HepG2 (cell line): ENCODE measurements at regions not wholly inside any gene's neighbourhood (a gene's known extent, or its start where the extent isn't known, plus 50 kb on each side); places are given as distances from the start of the nearest gene placed in this dataset.

Experiments used
- ATAC-seq: fragments of 200-7000 bp; cut with Tn5 transposase; 3 replicates; pipeline ENCODE4 v1.9.1; 2020; ENCODE audit warnings: mild to moderate bottlenecking, moderate library complexity
- BruUV-seq: library from RNA; stranded (reverse); fragments of 400-500 nt; replicated peaks from 2 replicates; lab custom pipeline; 2021; lab: Mats Ljungman, UMichigan
- CTCF ChIA-PET: fragments of 300-600 bp; formaldehyde crosslinking; extraction: SDS; loops from one replicate; lab custom pipeline; 2021; ENCODE audit warnings: low total read pairs, inconsistent platforms, low intra/inter-chr PET ratio; lab: Yijun Ruan, JAX
- POLR2A ChIA-PET: fragments of 350-600 bp; sonication (Branson Sonifier 250); formaldehyde crosslinking; loops from one replicate; lab custom pipeline; 2020; ENCODE audit warnings: antibody characterized with exemption, inconsistent platforms; lab: Yijun Ruan, JAX
- DNase-seq: peaks from one replicate; pipeline ENCODE4 v3.0.0-alpha.2; 2015; ENCODE audit warnings: low spot score
- FAIRE-seq: peaks from 3 replicates; lab custom pipeline; 2011; peaks lifted over from hg19 to GRCh38; lab: Jason Lieb, UNC
- H2AFZ ChIP-seq: one replicate; pipeline ENCODE4 v1.6.1; 2011; ENCODE audit warnings: low read length, inconsistent platforms
- H3K27ac ChIP-seq: fragments of 300-600 bp; 3 replicates; pipeline ENCODE4 v1.8.0; 2011; ENCODE audit warnings: mixed run types, mild to moderate bottlenecking, mixed read lengths, low read length, inconsistent platforms; ENCODE audit not compliant: insufficient read depth; ENCODE audit errors: extremely low read length
- H3K27me3 ChIP-seq, 2 experiments: fragments of 200-600 bp in 1 of 2; 2 replicates in 1 of 2; 3 replicates in 1 of 2; pipeline versions ENCODE4 v1.6.0 to v1.8.0; 2011; ENCODE audit warnings: low read length in 2 of 2, mild to moderate bottlenecking in 2 of 2, moderate library complexity in 2 of 2, inconsistent platforms in 1 of 2; ENCODE audit not compliant: insufficient read depth in 2 of 2, control insufficient read depth in 1 of 2
- H3K36me3 ChIP-seq, 2 experiments: fragments of 200-600 bp in 1 of 2; replicated peaks in 1 of 2; 2 replicates in 1 of 2; 3 replicates in 1 of 2; pipeline versions ENCODE4 v1.5.1 to v1.8.0; 2011; ENCODE audit warnings: low read length in 2 of 2, inconsistent platforms in 1 of 2; ENCODE audit not compliant: insufficient read depth in 2 of 2, control insufficient read depth in 1 of 2
- H3K4me1 ChIP-seq: 2 replicates; pipeline ENCODE4 v1.5.1; 2012; ENCODE audit warnings: low read length, inconsistent platforms; ENCODE audit not compliant: insufficient read depth
- H3K4me2 ChIP-seq: 2 replicates; pipeline ENCODE4 v1.6.0; 2011; ENCODE audit warnings: low read depth, low read length, inconsistent platforms
- H3K4me3 ChIP-seq, 3 experiments: fragments of 200-600 bp in 1 of 3; sonication (generic), shearing (Covaris generic) in 1 of 3; replicated peaks in 1 of 3; 2 replicates each; pipeline ENCODE4 v1.5.1; 2011 to 2016; ENCODE audit warnings: low read length in 3 of 3, inconsistent platforms in 2 of 3, low read depth in 2 of 3, mild to moderate bottlenecking in 2 of 3, control low read depth in 1 of 3, mixed read lengths in 1 of 3; ENCODE audit not compliant: insufficient read depth in 1 of 3
- H3K79me2 ChIP-seq: one replicate; pipeline ENCODE4 v1.6.1; 2011; ENCODE audit warnings: low read length, inconsistent platforms; ENCODE audit not compliant: insufficient read depth
- H3K9ac ChIP-seq: 2 replicates; pipeline ENCODE4 v1.6.0; 2011; ENCODE audit warnings: mild to moderate bottlenecking, low read depth, low read length, inconsistent platforms; ENCODE audit not compliant: insufficient read depth
- H3K9me3 ChIP-seq: 2 replicates; pipeline ENCODE4 v1.5.1; 2012; ENCODE audit warnings: mild to moderate bottlenecking, low read length
- H4K20me1 ChIP-seq: 2 replicates; pipeline ENCODE4 v1.6.0; 2011; ENCODE audit warnings: inconsistent platforms, mild to moderate bottlenecking, low read length, moderate library complexity; ENCODE audit not compliant: insufficient read depth
- HNRNPUL1 ChIP-seq: fragments of 200-400 bp; formaldehyde crosslinking; IDR thresholded peaks from 2 replicates; pipeline ENCODE4 v1.6.1; 2017; ENCODE audit warnings: low read depth, mild to moderate bottlenecking, low read length, moderate library complexity
- LCORL ChIP-seq, 2 experiments: fragments of 450-650 bp in 1 of 2; sonication (generic) in 1 of 2; formaldehyde crosslinking in 1 of 2; IDR thresholded peaks; 2 replicates each; pipeline versions ENCODE4 v1.5.0 to v1.6.1; 2017 to 2020; ENCODE audit warnings: antibody characterized with exemption in 1 of 2, missing genetic modification reagents in 1 of 2
- MYNN ChIP-seq: sonication (generic); formaldehyde crosslinking; IDR thresholded peaks from 2 replicates; pipeline ENCODE4 v1.4.0; 2020; ENCODE audit warnings: mild to moderate bottlenecking, low read depth, missing genetic modification reagents
- NR3C1 ChIP-seq: sonication (generic); formaldehyde crosslinking; IDR thresholded peaks from 2 replicates; pipeline ENCODE4 v1.4.0; 2020; ENCODE audit warnings: missing genetic modification reagents
- SRY ChIP-seq: sonication (generic); formaldehyde crosslinking; IDR thresholded peaks from 2 replicates; pipeline ENCODE4 v1.8.0; 2022; ENCODE audit warnings: mild to moderate bottlenecking, missing genetic modification reagents
- ZBTB1 ChIP-seq: sonication (generic); formaldehyde crosslinking; IDR thresholded peaks from 2 replicates; pipeline ENCODE4 v1.4.0; 2020; ENCODE audit warnings: missing genetic modification reagents, borderline replicate concordance
- ZBTB4 ChIP-seq: sonication (generic); formaldehyde crosslinking; IDR thresholded peaks from 2 replicates; pipeline ENCODE4 v1.4.0; 2020; ENCODE audit warnings: missing genetic modification reagents, mild to moderate bottlenecking, borderline replicate concordance
- ZFX ChIP-seq: sonication (generic); formaldehyde crosslinking; IDR thresholded peaks from 2 replicates; pipeline ENCODE4 v1.4.0; 2020; ENCODE audit warnings: mild to moderate bottlenecking, low read depth, missing genetic modification reagents, moderate library complexity
- ZMYM2 ChIP-seq: sonication (generic); formaldehyde crosslinking; IDR thresholded peaks from 2 replicates; pipeline ENCODE4 v1.8.0; 2022; ENCODE audit warnings: mild to moderate bottlenecking, missing genetic modification reagents
- ZNF337 ChIP-seq: sonication (generic); formaldehyde crosslinking; IDR thresholded peaks from 2 replicates; pipeline ENCODE4 v1.5.1; 2020; ENCODE audit warnings: missing genetic modification reagents, low read depth, mild to moderate bottlenecking, borderline replicate concordance
- ZNF577 ChIP-seq: sonication (generic); formaldehyde crosslinking; IDR thresholded peaks from 2 replicates; pipeline ENCODE4 v1.4.0; 2020; ENCODE audit warnings: mild to moderate bottlenecking, low read depth, missing genetic modification reagents, borderline replicate concordance
- ZNF780A ChIP-seq: sonication (generic); formaldehyde crosslinking; IDR thresholded peaks from 2 replicates; pipeline ENCODE4 v1.8.0; 2022; ENCODE audit warnings: mild to moderate bottlenecking, missing genetic modification reagents, moderate library complexity
- WGBS: methylation state at CpG from one replicate; pipeline ENCODE4 v1.1.6; 2017; ENCODE audit warnings: low lambda C conversion rate; 5-methylcytosine and 5-hydroxymethylcytosine counted together
- in situ Hi-C: cut with HindIII; loops from 2 replicates; pipeline ENCODE4 v1.10.0; 2017; ENCODE audit warnings: low pct_unique_long_range_greater_than_20kb; ENCODE audit not compliant: extremely low pct_ligation_motif_present
- intact Hi-C: fragments of 100-400 bp; cut with micrococcal nuclease; formaldehyde crosslinking; loops from one replicate; pipeline ENCODE4 v1.10.0; 2022; ENCODE audit not compliant: unreplicated experiment
- TF ChIP-seq, protein P1 (sequence below): IDR thresholded peaks from 2 replicates; pipeline ENCODE4 v1.6.1; 2016; ENCODE audit warnings: missing biosample characterization, missing genetic modification reagents, low read depth
- TF ChIP-seq, protein P2 (sequence below): sonication (generic); formaldehyde crosslinking; conservative IDR thresholded peaks from 2 replicates; pipeline ENCODE4 v1.4.0; 2020; ENCODE audit warnings: missing genetic modification reagents
- TF ChIP-seq, protein P3 (sequence below): sonication (generic); formaldehyde crosslinking; IDR thresholded peaks from 2 replicates; pipeline ENCODE4 v1.5.0; 2020; ENCODE audit warnings: missing genetic modification reagents

DNA sequence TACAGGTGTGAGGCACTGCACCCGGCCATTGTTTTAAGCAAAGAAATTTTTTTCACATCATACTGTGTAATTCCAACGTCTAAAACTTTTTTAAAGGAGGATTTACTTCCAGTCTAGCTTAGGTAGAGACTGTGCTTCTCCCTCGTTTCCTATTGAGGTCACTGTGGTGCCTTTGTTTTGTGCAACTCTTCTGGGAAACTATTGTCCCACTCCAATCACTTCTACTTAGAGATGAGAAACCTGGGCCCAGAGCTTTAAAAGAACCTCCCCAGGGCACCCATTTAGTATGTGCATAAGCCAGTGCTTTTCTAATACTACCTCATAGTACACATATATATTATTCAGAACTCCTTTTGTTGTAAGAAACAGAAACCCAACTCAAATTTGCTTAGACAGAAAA is 120.0 kb upstream of the ZNF644 start:
- Histone ChIP-seq H3K9ac (no peak overlapping the region), H3K4me2 (no peak overlapping the region), H3K79me2 (no peaks in the 10 kb centered on the region), H3K4me3 (no peak overlapping the region), H3K36me3 (no peaks in the 10 kb centered on the region), H3K27ac (no peak overlapping the region), H3K27me3 (no peaks in the 10 kb centered on the region), H3K4me1 (no peaks in the 10 kb centered on the region), H4K20me1 (no peaks in the 10 kb centered on the region), H3K9me3 (no peaks in the 10 kb centered on the region), H2AFZ (no peak overlapping the region)
- TF ChIP-seq ZNF337, result no peak
- no peak for TF ChIP-seq LCORL (IDR thresholded peaks at IDR 0.05)
- no peak for TF ChIP-seq LCORL (CRISPR knock-in tag; IDR thresholded peaks at IDR 0.05)
- TF ChIP-seq HNRNPUL1, result no peak
- no peak for TF ChIP-seq MYNN (CRISPR knock-in tag)
- no peak for TF ChIP-seq NR3C1 (CRISPR knock-in tag)
- no peak for TF ChIP-seq ZMYM2 (CRISPR knock-in tag)
- TF ChIP-seq ZNF780A, result no peak
- TF ChIP-seq, protein P1, sequence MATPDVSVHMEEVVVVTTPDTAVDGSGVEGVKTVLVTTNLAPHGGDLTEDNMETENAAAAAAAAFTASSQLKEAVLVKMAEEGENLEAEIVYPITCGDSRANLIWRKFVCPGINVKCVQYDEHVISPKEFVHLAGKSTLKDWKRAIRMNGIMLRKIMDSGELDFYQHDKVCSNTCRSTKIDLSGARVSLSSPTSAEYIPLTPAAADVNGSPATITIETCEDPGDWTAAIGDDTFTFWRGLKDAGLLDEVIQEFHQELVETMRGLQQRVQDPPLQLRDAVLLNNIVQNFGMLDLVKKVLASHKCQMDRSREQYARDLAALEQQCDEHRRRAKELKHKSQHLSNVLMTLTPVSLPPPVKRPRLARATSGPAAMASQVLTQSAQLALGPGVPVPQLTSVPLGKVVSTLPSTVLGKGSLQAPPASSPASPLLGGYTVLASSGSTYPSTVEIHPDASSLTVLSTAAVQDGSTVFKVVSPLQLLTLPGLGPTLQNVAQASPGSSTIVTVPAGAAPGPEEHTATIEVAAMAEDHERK (CRISPR knock-in tag), result no peak
- TF ChIP-seq, protein P2, sequence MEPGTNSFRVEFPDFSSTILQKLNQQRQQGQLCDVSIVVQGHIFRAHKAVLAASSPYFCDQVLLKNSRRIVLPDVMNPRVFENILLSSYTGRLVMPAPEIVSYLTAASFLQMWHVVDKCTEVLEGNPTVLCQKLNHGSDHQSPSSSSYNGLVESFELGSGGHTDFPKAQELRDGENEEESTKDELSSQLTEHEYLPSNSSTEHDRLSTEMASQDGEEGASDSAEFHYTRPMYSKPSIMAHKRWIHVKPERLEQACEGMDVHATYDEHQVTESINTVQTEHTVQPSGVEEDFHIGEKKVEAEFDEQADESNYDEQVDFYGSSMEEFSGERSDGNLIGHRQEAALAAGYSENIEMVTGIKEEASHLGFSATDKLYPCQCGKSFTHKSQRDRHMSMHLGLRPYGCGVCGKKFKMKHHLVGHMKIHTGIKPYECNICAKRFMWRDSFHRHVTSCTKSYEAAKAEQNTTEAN, result no peak
- no peak for TF ChIP-seq ZNF577
- TF ChIP-seq ZFX (CRISPR knock-in tag), result no peak
- no peak for TF ChIP-seq ZBTB4 (CRISPR knock-in tag)
- no peak for TF ChIP-seq ZBTB1 (CRISPR knock-in tag)
- TF ChIP-seq, protein P3, sequence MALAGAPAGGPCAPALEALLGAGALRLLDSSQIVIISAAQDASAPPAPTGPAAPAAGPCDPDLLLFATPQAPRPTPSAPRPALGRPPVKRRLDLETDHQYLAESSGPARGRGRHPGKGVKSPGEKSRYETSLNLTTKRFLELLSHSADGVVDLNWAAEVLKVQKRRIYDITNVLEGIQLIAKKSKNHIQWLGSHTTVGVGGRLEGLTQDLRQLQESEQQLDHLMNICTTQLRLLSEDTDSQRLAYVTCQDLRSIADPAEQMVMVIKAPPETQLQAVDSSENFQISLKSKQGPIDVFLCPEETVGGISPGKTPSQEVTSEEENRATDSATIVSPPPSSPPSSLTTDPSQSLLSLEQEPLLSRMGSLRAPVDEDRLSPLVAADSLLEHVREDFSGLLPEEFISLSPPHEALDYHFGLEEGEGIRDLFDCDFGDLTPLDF (CRISPR knock-in tag), result no peak
- TF ChIP-seq SRY (CRISPR knock-in tag), result no peak
- intact Hi-C loops, result no loop called here
- in situ Hi-C loops, result no loop called here
- ChIA-PET CTCF (no interaction called here), POLR2A (no interaction called here)
- DNase-seq, result no peak
- ATAC-seq, result no peak
- BruUV-seq, result no TSS peak
- no peak for FAIRE-seq
- 28% methylated on average over 3 of the region's 3 CpGs for WGBS
